Stimulated activated CD4-positive, alpha-beta T cell treated with anti-CD3 and anti-CD28 coated beads, Interleukin-15, amount 100 ng/mL, for 24 hours (primary cell): ENCODE measurements at regions not wholly inside any gene's neighbourhood (a gene's known extent, or its start where the extent isn't known, plus 50 kb on each side); places are given as distances from the start of the nearest gene placed in this dataset.

Experiments used
- DNase-seq: peaks from one replicate; pipeline ENCODE4 v3.0.0-alpha.2; 2020

- DNase-seq, result no peak
These were observed 485.6 kb downstream of the FLRT2 start for GRCh38 chr14:86015511-86015910.

GRCh38 chr14:86013641-86014040 lies 483.7 kb downstream of the FLRT2 start:
- no peak for DNase-seq

GRCh38 chr14:86012461-86012860 lies 482.5 kb downstream of the FLRT2 start:
- DNase-seq, result no peak

- DNase-seq, result no peak
These were observed 474.1 kb downstream of the FLRT2 start for GRCh38 chr14:86003998-86004397.

GRCh38 chr14:85996551-85996950 lies 466.6 kb downstream of the FLRT2 start:
- no peak for DNase-seq

GRCh38 chr14:85991156-85991555 lies 461.2 kb downstream of the FLRT2 start:
- DNase-seq, result no peak

GRCh38 chr14:85987907-85988306 lies 458.0 kb downstream of the FLRT2 start:
- no peak for DNase-seq

- DNase-seq, result no peak
These were observed 457.3 kb downstream of the FLRT2 start for GRCh38 chr14:85987292-85987691.

GRCh38 chr14:85978582-85979250 lies 448.8 kb downstream of the FLRT2 start:
- no peak for DNase-seq

GRCh38 chr14:85974602-85975001 lies 444.7 kb downstream of the FLRT2 start:
- DNase-seq, result no peak

GRCh38 chr14:85963486-85963885 lies 433.5 kb downstream of the FLRT2 start:
- no peak for DNase-seq

GRCh38 chr14:85960756-85961155 lies 430.8 kb downstream of the FLRT2 start:
- DNase-seq, result no peak

- no peak for DNase-seq
These were observed 429.1 kb downstream of the FLRT2 start for GRCh38 chr14:85959063-85959462.

GRCh38 chr14:85958069-85958468 lies 428.1 kb downstream of the FLRT2 start:
- DNase-seq, result no peak

- no peak for DNase-seq
These were observed 423.3 kb downstream of the FLRT2 start for GRCh38 chr14:85953265-85953664.

- DNase-seq, result no peak
These were observed 418.2 kb downstream of the FLRT2 start for GRCh38 chr14:85948153-85948552.

- DNase-seq, result no peak
These were observed 417.7 kb downstream of the FLRT2 start for GRCh38 chr14:85947461-85948139.

- DNase-seq, result no peak
These were observed 413.2 kb downstream of the FLRT2 start for GRCh38 chr14:85943192-85943591.

GRCh38 chr14:85934886-85935254 lies 404.9 kb downstream of the FLRT2 start:
- no peak for DNase-seq

GRCh38 chr14:85934123-85934885 lies 404.4 kb downstream of the FLRT2 start:
- peak; percentile 45 for DNase-seq

- no peak for DNase-seq
These were observed 391.3 kb downstream of the FLRT2 start for GRCh38 chr14:85921241-85921640.

- no peak for DNase-seq
These were observed 387.8 kb downstream of the FLRT2 start for GRCh38 chr14:85917716-85918115.

- DNase-seq, result no peak
These were observed 385.8 kb downstream of the FLRT2 start for GRCh38 chr14:85915711-85916110.

GRCh38 chr14:85912141-85912540 lies 382.2 kb downstream of the FLRT2 start:
- no peak for DNase-seq
